ENCODE measurements at regions not wholly inside any gene's neighbourhood (a gene's known extent, or its start where the extent isn't known, plus 50 kb on each side); places are given as distances from the start of the nearest gene placed in this dataset.

DNA sequence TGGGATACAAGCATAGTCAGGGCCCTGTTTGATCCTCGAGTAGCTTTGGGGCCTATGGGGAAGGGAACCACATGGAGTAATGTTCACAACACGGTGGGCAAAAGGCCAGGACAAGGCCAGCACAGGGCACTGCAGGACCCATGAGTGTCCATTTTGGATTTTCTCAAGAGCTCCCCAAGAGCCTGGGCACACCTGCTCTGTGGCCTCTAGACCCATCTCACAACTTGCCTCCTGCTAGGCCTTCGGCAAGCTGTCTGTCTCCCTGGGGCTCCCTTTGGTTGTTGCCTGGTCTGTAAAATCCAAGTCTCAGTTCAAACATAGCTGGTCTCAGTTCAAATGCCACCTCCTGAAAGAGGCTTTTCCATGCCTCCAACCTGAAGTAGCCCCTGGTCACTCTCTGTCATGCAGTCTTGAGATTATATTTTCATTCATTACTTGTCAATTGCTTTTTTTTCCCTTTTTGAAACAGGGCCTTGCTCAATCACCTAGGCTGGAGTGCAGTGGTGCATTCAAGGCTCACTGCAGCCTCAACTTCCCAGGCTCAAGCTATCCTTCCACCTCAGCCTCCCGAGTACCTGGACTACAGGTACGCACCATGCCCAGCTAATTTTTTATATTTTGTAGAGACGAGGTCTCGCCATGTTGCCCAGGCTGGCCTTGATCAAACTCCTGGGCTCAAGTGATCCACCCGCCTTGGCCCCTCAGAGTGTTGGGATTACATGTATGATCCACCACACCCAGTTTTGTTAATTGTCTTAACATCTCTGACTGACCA lies 107.4 kb downstream of the MATN1 start:
- FAIRE-seq: no peak
- no peak overlapping the region for H3K4me2 ChIP-seq
- no peak overlapping the region for H3K27ac ChIP-seq
- CTCF ChIA-PET: no interaction called here
- no peak for ATAC-seq
- no peak for TF ChIP-seq HOXB5 (CRISPR knock-in tag; IDR thresholded peaks at IDR 0.05)
- no peak for TF ChIP-seq HEYL (CRISPR knock-in tag; IDR thresholded peaks at IDR 0.05)
- TF ChIP-seq MAFK (IDR thresholded peaks at IDR 0.05; ENCODE audit: partially characterized antibody): no peak
- no peak for TF ChIP-seq HDAC2 (IDR thresholded peaks at IDR 0.05)
- TF ChIP-seq EP300 (IDR thresholded peaks at IDR 0.05): no peak
- no peak for TF ChIP-seq HOXA7 (CRISPR knock-in tag; IDR thresholded peaks at IDR 0.05)
- TF ChIP-seq NFE2L2 (conservative IDR thresholded peaks at IDR 0.05; ENCODE audit: low read length): no peak
- no peak for TF ChIP-seq RFX5 (IDR thresholded peaks at IDR 0.05)
- TF ChIP-seq KDM1A (IDR thresholded peaks at IDR 0.05; ENCODE audit: low read depth): no peak
- no peak for TF ChIP-seq RNF2 (IDR thresholded peaks at IDR 0.05; ENCODE audit: borderline replicate concordance, low read depth)
- TF ChIP-seq FOSB (CRISPR knock-in tag; IDR thresholded peaks at IDR 0.05): no peak
- TF ChIP-seq NPAS2 (CRISPR knock-in tag; IDR thresholded peaks at IDR 0.05; ENCODE audit: borderline replicate concordance): no peak
- no peak for TF ChIP-seq EHMT2 (IDR thresholded peaks at IDR 0.05; ENCODE audit: low read depth)
- no peak for TF ChIP-seq CHD2 (IDR thresholded peaks at IDR 0.05; ENCODE audit: low read length, partially characterized antibody)
- TF ChIP-seq MAZ (IDR thresholded peaks at IDR 0.05; ENCODE audit: borderline replicate concordance, low read depth, low read length): no peak
- TF ChIP-seq, protein P1, sequence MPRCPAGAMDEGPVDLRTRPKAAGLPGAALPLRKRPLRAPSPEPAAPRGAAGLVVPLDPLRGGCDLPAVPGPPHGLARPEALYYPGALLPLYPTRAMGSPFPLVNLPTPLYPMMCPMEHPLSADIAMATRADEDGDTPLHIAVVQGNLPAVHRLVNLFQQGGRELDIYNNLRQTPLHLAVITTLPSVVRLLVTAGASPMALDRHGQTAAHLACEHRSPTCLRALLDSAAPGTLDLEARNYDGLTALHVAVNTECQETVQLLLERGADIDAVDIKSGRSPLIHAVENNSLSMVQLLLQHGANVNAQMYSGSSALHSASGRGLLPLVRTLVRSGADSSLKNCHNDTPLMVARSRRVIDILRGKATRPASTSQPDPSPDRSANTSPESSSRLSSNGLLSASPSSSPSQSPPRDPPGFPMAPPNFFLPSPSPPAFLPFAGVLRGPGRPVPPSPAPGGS (IDR thresholded peaks at IDR 0.05): no peak
- TF ChIP-seq, protein P2, sequence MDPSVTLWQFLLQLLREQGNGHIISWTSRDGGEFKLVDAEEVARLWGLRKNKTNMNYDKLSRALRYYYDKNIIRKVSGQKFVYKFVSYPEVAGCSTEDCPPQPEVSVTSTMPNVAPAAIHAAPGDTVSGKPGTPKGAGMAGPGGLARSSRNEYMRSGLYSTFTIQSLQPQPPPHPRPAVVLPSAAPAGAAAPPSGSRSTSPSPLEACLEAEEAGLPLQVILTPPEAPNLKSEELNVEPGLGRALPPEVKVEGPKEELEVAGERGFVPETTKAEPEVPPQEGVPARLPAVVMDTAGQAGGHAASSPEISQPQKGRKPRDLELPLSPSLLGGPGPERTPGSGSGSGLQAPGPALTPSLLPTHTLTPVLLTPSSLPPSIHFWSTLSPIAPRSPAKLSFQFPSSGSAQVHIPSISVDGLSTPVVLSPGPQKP (IDR thresholded peaks at IDR 0.05; ENCODE audit: low read depth, low read length): no peak
- no peak for TF ChIP-seq ZNF302 (CRISPR knock-in tag; IDR thresholded peaks at IDR 0.05)
- no peak overlapping the region for H3K4me3 ChIP-seq
- H3K9me3 ChIP-seq: no peaks in the 10 kb centered on the region
- WGBS (ENCODE audit: missing lambda C conversion rate): 73% methylated on average over 7 of the region's 8 CpGs
- H3K4me1 ChIP-seq: no peaks in the 10 kb centered on the region
- POLR2A ChIA-PET: no interaction called here
- DNase-seq (ENCODE audit: low read depth in 1 of 2, low spot score in 1 of 2): no peak

DNA sequence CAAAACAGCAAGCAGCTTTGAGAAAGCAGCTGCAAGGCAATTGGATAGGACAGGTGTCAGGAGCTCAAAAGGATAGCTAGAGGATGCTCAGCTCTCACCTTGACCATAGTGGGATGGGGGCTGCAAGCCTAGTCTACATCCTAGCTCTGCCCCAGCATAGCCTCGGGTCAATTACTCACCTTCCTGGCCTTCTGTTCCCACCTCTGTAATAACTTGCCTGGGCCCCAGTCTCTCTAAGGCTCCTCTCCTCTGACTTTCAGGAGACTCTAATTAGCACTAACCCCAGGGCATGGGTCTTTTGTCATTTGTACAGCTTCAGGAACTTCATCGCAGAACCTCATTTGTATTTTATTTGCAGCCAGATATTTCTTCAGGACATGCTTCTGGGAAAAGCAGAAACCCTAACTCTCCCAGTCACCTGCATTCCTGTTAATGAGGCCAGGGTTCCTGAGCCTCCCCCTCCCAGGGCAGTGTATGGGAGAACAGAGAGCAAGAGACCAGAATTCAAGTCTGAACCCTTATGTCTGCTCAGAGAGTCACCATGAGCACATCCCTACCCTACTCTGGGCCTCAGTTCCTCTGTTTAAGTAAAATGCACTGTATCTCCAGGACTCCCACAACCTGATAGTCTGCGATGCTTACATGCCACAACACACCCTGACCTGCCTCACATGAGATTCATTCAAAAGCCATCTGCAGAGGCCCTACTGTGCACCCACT lies 108.1 kb downstream of the MATN1 start:
- H3K4me2 ChIP-seq: no peak overlapping the region
- ChIA-PET POLR2A (no interaction called here), CTCF (no interaction called here)
- WGBS (ENCODE audit: missing lambda C conversion rate): 39% methylated on average over 3 of the region's 3 CpGs
- H3K4me1 ChIP-seq: no peaks in the 10 kb centered on the region
- DNase-seq (ENCODE audit: low read depth in 1 of 2, low spot score in 1 of 2) (no peak), FAIRE-seq (no peak), ATAC-seq (no peak)
- no peak for TF ChIP-seq SMC3 (IDR thresholded peaks at IDR 0.05)
- H3K4me3 ChIP-seq: no peak overlapping the region
- no peak overlapping the region for H3K27ac ChIP-seq
- no peaks in the 10 kb centered on the region for H3K9me3 ChIP-seq

DNA sequence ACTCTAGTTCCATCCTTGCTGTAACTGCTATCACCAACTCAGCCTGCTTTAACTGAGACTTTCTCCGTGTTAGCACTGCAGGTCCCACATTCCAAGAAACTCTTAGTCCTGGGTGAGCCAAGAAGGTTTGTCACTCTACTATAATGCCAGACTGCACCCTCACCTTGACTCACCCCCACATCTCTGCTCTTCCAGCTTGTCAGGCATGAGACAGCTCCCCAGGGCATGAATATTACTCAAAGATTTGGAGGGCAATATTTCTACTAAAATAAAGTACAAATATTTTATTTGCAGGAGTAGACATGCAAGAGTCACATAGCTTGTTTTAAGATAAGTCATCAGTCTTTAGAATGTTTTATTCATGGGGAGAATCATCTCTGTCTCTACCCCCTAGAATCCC lies 110.2 kb downstream of the MATN1 start:
- 0% methylated on average over 1 of the region's 1 CpG for WGBS (ENCODE audit: missing lambda C conversion rate)
- no peaks in the 10 kb centered on the region for H3K9me3 ChIP-seq
- H3K4me1 ChIP-seq: no peaks in the 10 kb centered on the region
- no peak for DNase-seq (ENCODE audit: low read depth in 1 of 2, low spot score in 1 of 2)
- CTCF ChIA-PET: no interaction called here
- no peak for FAIRE-seq
- POLR2A ChIA-PET: no interaction called here
- no peak for TF ChIP-seq RNF2 (IDR thresholded peaks at IDR 0.05; ENCODE audit: borderline replicate concordance, low read depth)
- TF ChIP-seq, protein P3, sequence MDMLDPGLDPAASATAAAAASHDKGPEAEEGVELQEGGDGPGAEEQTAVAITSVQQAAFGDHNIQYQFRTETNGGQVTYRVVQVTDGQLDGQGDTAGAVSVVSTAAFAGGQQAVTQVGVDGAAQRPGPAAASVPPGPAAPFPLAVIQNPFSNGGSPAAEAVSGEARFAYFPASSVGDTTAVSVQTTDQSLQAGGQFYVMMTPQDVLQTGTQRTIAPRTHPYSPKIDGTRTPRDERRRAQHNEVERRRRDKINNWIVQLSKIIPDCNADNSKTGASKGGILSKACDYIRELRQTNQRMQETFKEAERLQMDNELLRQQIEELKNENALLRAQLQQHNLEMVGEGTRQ (IDR thresholded peaks at IDR 0.05): no peak
- TF ChIP-seq RARB (CRISPR knock-in tag; IDR thresholded peaks at IDR 0.05): no peak
- no peak for TF ChIP-seq ZSCAN20 (CRISPR knock-in tag; IDR thresholded peaks at IDR 0.05)
- TF ChIP-seq MAZ (IDR thresholded peaks at IDR 0.05; ENCODE audit: borderline replicate concordance, low read depth, low read length): no peak
- no peak for TF ChIP-seq MAFK (IDR thresholded peaks at IDR 0.05; ENCODE audit: partially characterized antibody)
- no peak for TF ChIP-seq SREBF2 (IDR thresholded peaks at IDR 0.05)
- H3K4me3 ChIP-seq: no peak overlapping the region
- no peak overlapping the region for H3K4me2 ChIP-seq
- ATAC-seq: no peak
- H3K27ac ChIP-seq: no peak overlapping the region
